Colonic mucosa (tissue), 4 donors: ENCODE measurements at regions not wholly inside any gene's neighbourhood (a gene's known extent, or its start where the extent isn't known, plus 50 kb on each side); places are given as distances from the start of the nearest gene placed in this dataset.

Experiments used
- DNase-seq: peaks from one replicate; pipeline ENCODE4 v3.0.0-alpha.2; 2020
- H3K27ac ChIP-seq: fragments of 200-600 bp; one replicate; pipeline ENCODE4 v1.8.0; 2021
- H3K27me3 ChIP-seq: fragments of 200-600 bp; one replicate; pipeline ENCODE4 v1.8.0; 2021
- H3K36me3 ChIP-seq: fragments of 200-600 bp; one replicate; pipeline ENCODE4 v1.8.0; 2021
- H3K4me1 ChIP-seq: fragments of 200-600 bp; one replicate; pipeline ENCODE4 v1.8.0; 2021; ENCODE audit warnings: mild to moderate bottlenecking
- H3K4me3 ChIP-seq: fragments of 200-600 bp; one replicate; pipeline ENCODE4 v1.8.0; 2021
- H3K9ac ChIP-seq, 2 donors: one replicate each; pipeline ENCODE4 v1.7.0; 2013; ENCODE audit warnings: control low read depth in 2 of 2, low read depth in 2 of 2, low read length in 2 of 2
- H3K9me3 ChIP-seq: fragments of 200-600 bp; one replicate; pipeline ENCODE4 v1.8.0; 2021
- intact Hi-C: fragments of 100-400 bp; cut with DNase I; formaldehyde crosslinking; loops from one replicate; pipeline ENCODE4 v1.14.1; 2022
- TF ChIP-seq, protein P1 (sequence below): fragments of 200-600 bp; IDR thresholded peaks from one replicate; pipeline ENCODE4 v1.8.0; 2022; ENCODE audit warnings: antibody characterized with exemption, mild to moderate bottlenecking
- donor health status: healthy.
- donor health status: DM: no; HTN: no; CAD: no.
- donor health status: DM: no; HTN: no; CAD: no.

DNA sequence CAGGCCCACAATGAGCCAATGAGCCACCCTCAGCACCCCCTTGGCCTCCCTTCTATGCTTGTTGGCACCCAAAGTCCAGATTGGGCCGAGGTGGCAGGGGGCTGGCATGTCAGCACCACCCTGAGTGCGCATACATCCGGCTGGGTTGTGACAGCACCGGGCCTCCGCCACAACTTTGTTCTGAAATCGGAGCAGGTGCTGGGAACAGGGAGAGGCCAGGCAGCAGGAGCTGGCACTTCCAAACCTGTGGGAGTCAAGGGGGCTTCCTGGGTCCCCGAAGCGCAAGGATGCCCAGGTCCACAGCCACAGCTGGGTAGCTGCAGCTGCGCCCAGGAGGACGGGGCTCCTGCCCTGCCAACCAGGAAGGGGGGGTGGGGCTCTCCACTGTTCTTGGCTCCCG, 1911.9 kb upstream of the WWC1 start:
- no peaks in the 10 kb centered on the region for H3K36me3 ChIP-seq
- H3K9ac ChIP-seq: no peak overlapping the region
- H3K27me3 ChIP-seq: no peaks in the 10 kb centered on the region
- no peaks in the 10 kb centered on the region for H3K9me3 ChIP-seq
- no peak overlapping the region for H3K4me3 ChIP-seq
- DNase-seq: no peak
- no peaks in the 10 kb centered on the region for H3K4me1 ChIP-seq
- intact Hi-C loops: no loop called here
- TF ChIP-seq, protein P1, sequence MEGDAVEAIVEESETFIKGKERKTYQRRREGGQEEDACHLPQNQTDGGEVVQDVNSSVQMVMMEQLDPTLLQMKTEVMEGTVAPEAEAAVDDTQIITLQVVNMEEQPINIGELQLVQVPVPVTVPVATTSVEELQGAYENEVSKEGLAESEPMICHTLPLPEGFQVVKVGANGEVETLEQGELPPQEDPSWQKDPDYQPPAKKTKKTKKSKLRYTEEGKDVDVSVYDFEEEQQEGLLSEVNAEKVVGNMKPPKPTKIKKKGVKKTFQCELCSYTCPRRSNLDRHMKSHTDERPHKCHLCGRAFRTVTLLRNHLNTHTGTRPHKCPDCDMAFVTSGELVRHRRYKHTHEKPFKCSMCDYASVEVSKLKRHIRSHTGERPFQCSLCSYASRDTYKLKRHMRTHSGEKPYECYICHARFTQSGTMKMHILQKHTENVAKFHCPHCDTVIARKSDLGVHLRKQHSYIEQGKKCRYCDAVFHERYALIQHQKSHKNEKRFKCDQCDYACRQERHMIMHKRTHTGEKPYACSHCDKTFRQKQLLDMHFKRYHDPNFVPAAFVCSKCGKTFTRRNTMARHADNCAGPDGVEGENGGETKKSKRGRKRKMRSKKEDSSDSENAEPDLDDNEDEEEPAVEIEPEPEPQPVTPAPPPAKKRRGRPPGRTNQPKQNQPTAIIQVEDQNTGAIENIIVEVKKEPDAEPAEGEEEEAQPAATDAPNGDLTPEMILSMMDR: no peak
- no peak overlapping the region for H3K27ac ChIP-seq

DNA sequence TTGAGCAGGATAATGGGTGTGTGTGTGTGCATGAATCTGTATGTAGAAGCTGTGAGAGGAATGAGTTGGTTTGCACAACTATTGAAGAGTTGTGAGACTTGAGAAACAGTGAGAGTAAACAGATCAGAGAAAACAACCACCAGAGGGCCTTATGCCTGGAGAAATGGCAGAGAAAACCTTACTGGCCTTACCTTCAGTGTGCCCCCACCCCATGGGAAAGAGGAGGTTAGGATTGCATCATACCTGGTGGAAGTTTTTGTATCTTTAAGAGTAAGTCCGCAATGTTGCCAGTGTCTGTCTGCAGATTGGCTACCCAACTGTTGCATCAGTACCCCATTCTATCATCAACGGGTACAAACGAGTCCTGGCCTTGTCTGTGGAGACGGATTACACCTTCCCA, 1909.4 kb upstream of the WWC1 start:
- H3K4me3 ChIP-seq: no peak overlapping the region
- intact Hi-C loops: no loop called here
- no peak overlapping the region for H3K27ac ChIP-seq
- DNase-seq: no peak
- H3K9me3 ChIP-seq: no peaks in the 10 kb centered on the region
- TF ChIP-seq, protein P1: no peak
- no peaks in the 10 kb centered on the region for H3K27me3 ChIP-seq
- H3K9ac ChIP-seq: no peak overlapping the region
- H3K4me1 ChIP-seq: no peaks in the 10 kb centered on the region
- H3K36me3 ChIP-seq: no peaks in the 10 kb centered on the region

DNA sequence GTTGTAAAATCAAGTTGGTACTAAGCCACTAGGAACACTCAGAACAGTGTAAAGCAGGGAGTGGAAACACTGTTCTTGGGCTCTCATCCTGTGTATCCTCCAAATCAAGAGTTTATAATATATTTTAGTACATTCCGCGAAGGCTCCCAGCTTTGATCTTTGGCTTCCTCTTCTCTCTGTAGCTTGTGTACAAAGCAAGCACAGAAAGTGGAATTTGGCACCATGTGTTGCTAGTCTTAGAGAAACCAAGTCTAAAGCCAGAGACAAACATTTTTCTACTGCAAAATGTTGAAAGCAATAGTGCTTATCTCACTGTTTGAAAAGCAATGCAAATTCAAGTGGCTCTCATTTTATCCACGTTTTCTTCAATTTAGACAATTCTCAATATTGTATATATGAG, 1893.3 kb upstream of the WWC1 start:
- Histone ChIP-seq H3K9me3 (no peaks in the 10 kb centered on the region), H3K27me3 (no peaks in the 10 kb centered on the region), H3K4me1 (no peaks in the 10 kb centered on the region), H3K27ac (no peak overlapping the region), H3K9ac (no peak overlapping the region), H3K36me3 (no peaks in the 10 kb centered on the region), H3K4me3 (no peak overlapping the region)
- DNase-seq: no peak
- TF ChIP-seq, protein P1: no peak
- intact Hi-C loops: no loop called here

DNA sequence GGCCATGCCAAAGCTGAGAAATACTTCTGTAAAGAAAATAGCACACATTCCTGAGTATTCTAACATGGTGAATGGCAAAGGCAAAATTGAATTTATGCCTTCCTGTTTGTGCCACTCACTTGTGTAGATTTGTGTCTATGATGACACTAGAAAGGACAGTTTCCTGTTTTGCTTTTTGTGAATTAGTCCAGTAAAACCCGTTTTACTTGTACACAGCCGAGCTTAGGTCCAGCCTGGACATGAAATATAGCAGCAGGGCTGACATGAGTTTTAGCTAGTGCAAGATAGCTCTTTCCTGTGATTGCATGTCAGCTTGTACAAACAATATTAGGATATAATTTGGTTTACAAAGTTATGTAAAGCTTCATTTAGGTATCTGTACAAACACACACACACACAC, 1891.7 kb upstream of the WWC1 start:
- no peaks in the 10 kb centered on the region for H3K9me3 ChIP-seq
- no peak overlapping the region for H3K27ac ChIP-seq
- DNase-seq: no peak
- H3K27me3 ChIP-seq: no peaks in the 10 kb centered on the region
- no peak overlapping the region for H3K4me3 ChIP-seq
- no peaks in the 10 kb centered on the region for H3K36me3 ChIP-seq
- H3K9ac ChIP-seq: no peak overlapping the region
- intact Hi-C loops: no loop called here
- no peaks in the 10 kb centered on the region for H3K4me1 ChIP-seq
- TF ChIP-seq, protein P1: no peak

DNA sequence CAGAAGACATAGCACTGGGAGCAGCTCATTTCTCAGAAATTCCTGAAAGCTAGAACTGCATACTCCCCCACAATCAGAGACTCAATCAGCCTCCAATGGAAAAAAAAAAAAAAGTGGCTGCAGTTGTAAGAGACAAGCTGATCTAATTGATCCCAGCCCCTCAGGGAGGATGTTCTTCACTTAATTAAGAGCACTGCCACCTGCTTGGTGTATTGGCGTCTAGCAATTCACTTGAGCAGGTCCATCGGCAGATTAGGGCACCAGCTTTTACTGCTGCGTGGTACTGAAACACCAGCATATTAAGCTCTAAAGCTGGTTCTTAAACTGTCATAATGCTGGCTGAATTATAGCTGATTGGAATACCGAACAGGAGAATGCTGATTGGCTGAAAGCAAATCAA, 1890.1 kb upstream of the WWC1 start:
- Histone ChIP-seq H3K9ac (no peak overlapping the region), H3K4me3 (no peak overlapping the region), H3K9me3 (no peaks in the 10 kb centered on the region), H3K4me1 (no peaks in the 10 kb centered on the region), H3K27me3 (no peaks in the 10 kb centered on the region), H3K27ac (no peak overlapping the region), H3K36me3 (no peaks in the 10 kb centered on the region)
- no peak for DNase-seq
- TF ChIP-seq, protein P1: no peak
- intact Hi-C loops: no loop called here

DNA sequence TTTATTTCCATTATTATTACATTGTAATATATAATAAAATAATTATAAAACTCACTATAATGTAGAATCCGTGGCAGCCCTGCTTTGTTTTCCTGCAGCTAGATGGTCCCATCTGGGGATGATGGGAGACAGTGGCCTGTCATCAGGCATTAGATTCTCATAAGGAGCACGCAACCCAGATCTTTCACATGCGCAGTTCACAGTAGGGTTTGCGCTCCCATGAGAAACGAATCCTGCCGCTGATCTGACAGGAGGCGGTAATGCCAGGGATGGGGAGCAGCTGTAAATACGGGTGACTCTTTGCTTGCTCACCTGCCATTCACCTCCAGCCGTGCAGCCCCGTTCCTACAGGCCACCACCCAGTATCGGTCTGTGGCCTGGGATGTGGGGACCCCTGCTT, 1879.3 kb upstream of the WWC1 start:
- H3K9me3 ChIP-seq: no peaks in the 10 kb centered on the region
- H3K27ac ChIP-seq: no peak overlapping the region
- H3K36me3 ChIP-seq: no peaks in the 10 kb centered on the region
- H3K4me3 ChIP-seq: no peak overlapping the region
- H3K27me3 ChIP-seq: no peaks in the 10 kb centered on the region
- TF ChIP-seq, protein P1: no peak
- intact Hi-C loops: no loop called here
- no peaks in the 10 kb centered on the region for H3K4me1 ChIP-seq
- DNase-seq: no peak
- H3K9ac ChIP-seq: no peak overlapping the region
